Calu3 (cell line): ENCODE measurements at regions not wholly inside any gene's neighbourhood (a gene's known extent, or its start where the extent isn't known, plus 50 kb on each side); places are given as distances from the start of the nearest gene placed in this dataset.

Experiments used
- BruUV-seq: library from RNA; stranded (reverse); fragments of 400-500 nt; replicated peaks from 2 replicates; lab custom pipeline; 2021; lab: Mats Ljungman, UMichigan
- CTCF ChIA-PET: fragments of 300-600 bp; sonication (Branson Sonifier 250); formaldehyde crosslinking; loops from one replicate; lab custom pipeline; 2022; ENCODE audit warnings: antibody characterized with exemption; lab: Charles Lee
- DNase-seq: peaks from one replicate; pipeline ENCODE4 v3.0.0; 2022
- H3K27ac Mint-ChIP-seq: one replicate; pipeline ENCODE4 v1.8.0; 2022; ENCODE audit warnings: mixed read lengths; ENCODE audit not compliant: unreplicated experiment
- H3K27me3 Mint-ChIP-seq: one replicate; pipeline ENCODE4 v1.8.0; 2022; ENCODE audit warnings: mixed read lengths; ENCODE audit not compliant: unreplicated experiment
- H3K36me3 Mint-ChIP-seq: one replicate; pipeline ENCODE4 v1.8.0; 2022; ENCODE audit warnings: mild to moderate bottlenecking, moderate library complexity, mixed read lengths; ENCODE audit not compliant: insufficient read depth, unreplicated experiment
- H3K4me1 Mint-ChIP-seq: one replicate; pipeline ENCODE4 v1.8.0; 2022; ENCODE audit warnings: mild to moderate bottlenecking, low read depth, mixed read lengths; ENCODE audit not compliant: unreplicated experiment
- H3K4me3 Mint-ChIP-seq: one replicate; pipeline ENCODE4 v1.8.0; 2022; ENCODE audit warnings: mild to moderate bottlenecking, low read depth, moderate library complexity, mixed read lengths; ENCODE audit not compliant: unreplicated experiment
- H3K9me3 Mint-ChIP-seq: one replicate; pipeline ENCODE4 v1.8.0; 2022; ENCODE audit warnings: low read depth, mixed read lengths; ENCODE audit not compliant: unreplicated experiment
- intact Hi-C: fragments of 100-400 bp; cut with micrococcal nuclease; formaldehyde crosslinking; loops from one replicate; pipeline ENCODE4 v1.10.0; 2022; ENCODE audit not compliant: unreplicated experiment
- TF ChIP-seq, protein P1 (sequence below): fragments of 200-600 bp; IDR thresholded peaks from one replicate; pipeline ENCODE4 v1.8.0; 2022; ENCODE audit warnings: antibody characterized with exemption; ENCODE audit not compliant: unreplicated experiment

DNA sequence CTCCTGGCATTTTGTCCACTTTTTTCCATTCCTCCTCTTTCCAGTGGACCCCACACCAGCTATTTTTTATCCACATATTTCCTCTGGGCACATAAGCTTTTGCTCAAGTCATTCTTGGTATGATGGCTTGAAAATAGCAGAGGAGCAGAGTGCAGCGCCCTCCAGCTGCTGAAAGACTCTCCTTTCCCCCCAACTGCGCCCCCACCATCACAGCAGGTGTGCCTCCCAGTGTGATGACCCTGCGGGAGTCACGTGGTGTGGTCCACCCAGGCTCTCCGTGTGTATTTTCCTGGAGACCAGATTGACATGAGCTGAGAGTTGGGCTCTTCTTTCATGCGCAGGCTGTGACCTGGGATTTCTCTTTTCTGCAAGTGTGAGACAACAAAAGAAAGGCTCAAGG, 1241.6 kb downstream of the TBC1D22A start:
- Mint-ChIP-seq H3K9me3 (peaks cover 13% of the 10 kb centered on the region), H3K36me3 (no peaks in the 10 kb centered on the region), H3K27ac (no peak overlapping the region), H3K27me3 (no peaks in the 10 kb centered on the region), H3K4me3 (no peak overlapping the region), H3K4me1 (no peaks in the 10 kb centered on the region)
- CTCF ChIA-PET = no interaction called here
- BruUV-seq = no TSS peak
- DNase-seq = no peak
- TF ChIP-seq, protein P1, sequence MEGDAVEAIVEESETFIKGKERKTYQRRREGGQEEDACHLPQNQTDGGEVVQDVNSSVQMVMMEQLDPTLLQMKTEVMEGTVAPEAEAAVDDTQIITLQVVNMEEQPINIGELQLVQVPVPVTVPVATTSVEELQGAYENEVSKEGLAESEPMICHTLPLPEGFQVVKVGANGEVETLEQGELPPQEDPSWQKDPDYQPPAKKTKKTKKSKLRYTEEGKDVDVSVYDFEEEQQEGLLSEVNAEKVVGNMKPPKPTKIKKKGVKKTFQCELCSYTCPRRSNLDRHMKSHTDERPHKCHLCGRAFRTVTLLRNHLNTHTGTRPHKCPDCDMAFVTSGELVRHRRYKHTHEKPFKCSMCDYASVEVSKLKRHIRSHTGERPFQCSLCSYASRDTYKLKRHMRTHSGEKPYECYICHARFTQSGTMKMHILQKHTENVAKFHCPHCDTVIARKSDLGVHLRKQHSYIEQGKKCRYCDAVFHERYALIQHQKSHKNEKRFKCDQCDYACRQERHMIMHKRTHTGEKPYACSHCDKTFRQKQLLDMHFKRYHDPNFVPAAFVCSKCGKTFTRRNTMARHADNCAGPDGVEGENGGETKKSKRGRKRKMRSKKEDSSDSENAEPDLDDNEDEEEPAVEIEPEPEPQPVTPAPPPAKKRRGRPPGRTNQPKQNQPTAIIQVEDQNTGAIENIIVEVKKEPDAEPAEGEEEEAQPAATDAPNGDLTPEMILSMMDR = no peak
- intact Hi-C loops = no loop called here

DNA sequence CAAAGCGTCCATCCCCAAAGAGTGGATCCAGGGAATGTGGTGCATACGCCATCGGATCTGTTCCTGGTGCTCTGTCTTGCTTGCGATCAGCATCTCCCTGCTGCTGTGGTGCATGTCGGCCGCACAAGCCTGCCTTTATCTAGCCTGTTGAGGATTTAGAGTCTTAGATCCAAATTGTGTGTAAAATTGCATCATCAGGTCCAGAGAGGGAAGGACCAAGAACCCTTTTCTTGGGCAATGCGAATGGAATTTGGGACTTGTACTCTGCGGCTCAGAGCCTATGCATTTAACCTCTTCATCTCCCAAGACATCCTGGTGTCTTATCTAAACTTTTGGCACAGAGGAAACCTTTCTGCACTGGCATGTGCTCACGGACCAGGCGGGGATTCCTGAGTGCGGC, 1238.7 kb downstream of the TBC1D22A start:
- Mint-ChIP-seq H3K27me3 (no peaks in the 10 kb centered on the region), H3K27ac (no peak overlapping the region), H3K4me3 (no peak overlapping the region), H3K4me1 (no peaks in the 10 kb centered on the region), H3K36me3 (no peaks in the 10 kb centered on the region), H3K9me3 (peaks cover 13% of the 10 kb centered on the region)
- CTCF ChIA-PET = no interaction called here
- BruUV-seq = no TSS peak
- TF ChIP-seq, protein P1 = no peak
- intact Hi-C loops = no loop called here
- no peak for DNase-seq

DNA sequence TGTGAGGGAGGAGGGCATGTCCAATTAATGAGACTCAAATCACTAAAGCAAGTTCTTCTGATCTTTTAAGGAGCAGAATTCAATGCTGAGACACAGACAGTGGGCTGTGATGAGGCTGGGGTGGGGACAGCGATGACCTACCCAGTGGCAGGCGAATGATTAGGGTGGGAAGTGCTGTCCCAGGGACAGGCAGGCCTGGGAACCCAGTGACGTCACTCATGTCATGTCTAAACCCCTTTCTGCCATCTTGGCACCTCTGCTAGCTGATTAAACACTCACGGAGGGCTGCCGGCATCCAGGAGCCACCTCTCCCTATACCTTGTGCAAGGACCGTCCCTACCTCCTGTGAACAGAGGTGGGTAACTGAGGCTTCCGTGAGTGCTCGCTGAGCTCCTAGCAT, 1235.2 kb downstream of the TBC1D22A start:
- intact Hi-C loops = no loop called here
- Mint-ChIP-seq H3K4me1 (no peaks in the 10 kb centered on the region), H3K27me3 (no peaks in the 10 kb centered on the region), H3K36me3 (no peaks in the 10 kb centered on the region), H3K4me3 (no peak overlapping the region), H3K9me3 (peaks cover 18% of the 10 kb centered on the region), H3K27ac (no peak overlapping the region)
- CTCF ChIA-PET = interaction anchor here (1.0 kb wide), 1 partner anchor 9 kb away, joined by 3 read pairs; no protein-coding TSS in a partner anchor
- DNase-seq = no peak
- TF ChIP-seq, protein P1 = no peak
- BruUV-seq = no TSS peak

DNA sequence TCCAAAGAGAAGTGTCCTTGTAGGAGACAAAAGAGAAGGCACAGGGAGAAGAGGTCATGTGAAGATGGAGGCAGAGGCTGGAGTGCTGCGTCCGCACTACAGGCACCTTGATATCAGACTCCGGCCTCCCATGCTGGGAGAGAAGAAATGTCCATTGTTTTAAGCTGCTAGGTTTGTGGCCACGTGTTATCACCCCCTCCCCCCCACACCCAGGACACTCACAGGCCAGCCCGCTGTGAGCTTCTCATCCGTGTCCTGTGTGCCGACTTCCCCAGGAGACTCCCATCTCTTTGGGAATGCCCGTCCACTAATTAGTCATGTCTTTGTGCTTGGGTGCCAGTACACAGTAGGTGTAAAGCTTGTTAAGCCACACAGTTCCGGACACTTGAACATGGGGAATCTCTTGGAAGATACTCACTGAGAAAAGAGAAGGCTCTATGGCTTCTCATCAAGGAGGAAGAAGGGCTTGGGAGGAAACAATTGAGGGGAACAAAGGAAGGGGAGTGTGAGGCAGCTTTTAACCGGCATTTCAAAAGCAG, 1234.7 kb downstream of the TBC1D22A start:
- no peaks in the 10 kb centered on the region for H3K27me3 Mint-ChIP-seq
- no peaks in the 10 kb centered on the region for H3K36me3 Mint-ChIP-seq
- H3K9me3 Mint-ChIP-seq = peaks cover 18% of the 10 kb centered on the region
- intact Hi-C loops = no loop called here
- H3K4me1 Mint-ChIP-seq = no peaks in the 10 kb centered on the region
- no peak for DNase-seq
- TF ChIP-seq, protein P1 = no peak
- H3K4me3 Mint-ChIP-seq = no peak overlapping the region
- H3K27ac Mint-ChIP-seq = no peak overlapping the region
- BruUV-seq = no TSS peak
- CTCF ChIA-PET = no interaction called here
